Chondrocyte (in vitro differentiated cells): ENCODE measurements at regions not wholly inside any gene's neighbourhood (a gene's known extent, or its start where the extent isn't known, plus 50 kb on each side); places are given as distances from the start of the nearest gene placed in this dataset.

Experiments
- DNase-seq: peaks from one replicate; pipeline ENCODE4 v3.0.0; 2021; ENCODE audit warnings: mixed read lengths, low spot score
- H3K27ac Mint-ChIP-seq: one replicate; pipeline ENCODE4 v1.8.0; 2021; ENCODE audit warnings: mild to moderate bottlenecking, moderate library complexity, mixed read lengths; ENCODE audit not compliant: unreplicated experiment
- H3K27me3 Mint-ChIP-seq: 2 replicates; pipeline ENCODE4 v1.8.0; 2021; ENCODE audit warnings: low read depth, mixed read lengths
- H3K36me3 Mint-ChIP-seq: 2 replicates; pipeline ENCODE4 v1.8.0; 2021; ENCODE audit warnings: low read depth, mixed read lengths
- H3K4me1 Mint-ChIP-seq: 2 replicates; pipeline ENCODE4 v1.8.0; 2021; ENCODE audit warnings: low read depth, mild to moderate bottlenecking, mixed read lengths
- H3K4me3 Mint-ChIP-seq: one replicate; pipeline ENCODE4 v1.8.0; 2021; ENCODE audit warnings: mild to moderate bottlenecking, moderate library complexity, mixed read lengths; ENCODE audit not compliant: unreplicated experiment
- H3K9me3 Mint-ChIP-seq: 2 replicates; pipeline ENCODE4 v1.8.0; 2021; ENCODE audit warnings: low read depth, mixed read lengths
- TF ChIP-seq, protein P1 (sequence below): fragments of 200-600 bp; sonication (generic); IDR thresholded peaks from 2 replicates; pipeline ENCODE4 v1.5.0; 2021; ENCODE audit warnings: antibody characterized with exemption, mild to moderate bottlenecking, moderate library complexity

DNA sequence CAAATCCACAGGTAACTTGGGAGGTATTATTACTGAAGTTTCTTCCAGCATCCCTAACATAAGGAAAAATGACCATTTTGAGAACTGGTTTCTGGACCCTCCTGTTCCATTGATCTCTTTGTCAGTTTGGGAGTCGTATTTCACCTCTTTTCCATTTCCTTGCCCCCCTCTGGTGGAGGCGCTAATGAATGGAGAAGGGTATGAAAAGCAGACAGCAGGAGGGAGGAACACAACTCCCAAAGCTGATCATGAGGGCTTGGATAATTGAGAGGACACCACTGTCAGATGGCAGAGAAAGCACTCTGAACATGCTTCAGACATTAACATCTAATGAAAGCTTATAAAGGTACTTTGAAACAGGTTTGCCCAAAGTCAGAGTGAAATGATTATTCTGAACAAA, 56.6 kb upstream of the TLK1 start:
- Mint-ChIP-seq H3K4me3 (no peak overlapping the region), H3K9me3 (peaks cover 7% of the 10 kb centered on the region), H3K36me3 (peaks cover 2% of the 10 kb centered on the region), H3K27ac (no peak overlapping the region), H3K4me1 (no peaks in the 10 kb centered on the region), H3K27me3 (no peaks in the 10 kb centered on the region)
- TF ChIP-seq, protein P1, sequence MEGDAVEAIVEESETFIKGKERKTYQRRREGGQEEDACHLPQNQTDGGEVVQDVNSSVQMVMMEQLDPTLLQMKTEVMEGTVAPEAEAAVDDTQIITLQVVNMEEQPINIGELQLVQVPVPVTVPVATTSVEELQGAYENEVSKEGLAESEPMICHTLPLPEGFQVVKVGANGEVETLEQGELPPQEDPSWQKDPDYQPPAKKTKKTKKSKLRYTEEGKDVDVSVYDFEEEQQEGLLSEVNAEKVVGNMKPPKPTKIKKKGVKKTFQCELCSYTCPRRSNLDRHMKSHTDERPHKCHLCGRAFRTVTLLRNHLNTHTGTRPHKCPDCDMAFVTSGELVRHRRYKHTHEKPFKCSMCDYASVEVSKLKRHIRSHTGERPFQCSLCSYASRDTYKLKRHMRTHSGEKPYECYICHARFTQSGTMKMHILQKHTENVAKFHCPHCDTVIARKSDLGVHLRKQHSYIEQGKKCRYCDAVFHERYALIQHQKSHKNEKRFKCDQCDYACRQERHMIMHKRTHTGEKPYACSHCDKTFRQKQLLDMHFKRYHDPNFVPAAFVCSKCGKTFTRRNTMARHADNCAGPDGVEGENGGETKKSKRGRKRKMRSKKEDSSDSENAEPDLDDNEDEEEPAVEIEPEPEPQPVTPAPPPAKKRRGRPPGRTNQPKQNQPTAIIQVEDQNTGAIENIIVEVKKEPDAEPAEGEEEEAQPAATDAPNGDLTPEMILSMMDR: no peak
- no peak for DNase-seq

- Mint-ChIP-seq H3K4me3 (no peak overlapping the region), H3K4me1 (no peaks in the 10 kb centered on the region), H3K9me3 (peaks cover 7% of the 10 kb centered on the region), H3K36me3 (peaks cover 2% of the 10 kb centered on the region), H3K27ac (no peak overlapping the region), H3K27me3 (no peaks in the 10 kb centered on the region)
- TF ChIP-seq, protein P1: no peak
- DNase-seq: no peak
These were observed 55.9 kb upstream of the TLK1 start for GRCh38 chr2:171216631-171217030.

DNA sequence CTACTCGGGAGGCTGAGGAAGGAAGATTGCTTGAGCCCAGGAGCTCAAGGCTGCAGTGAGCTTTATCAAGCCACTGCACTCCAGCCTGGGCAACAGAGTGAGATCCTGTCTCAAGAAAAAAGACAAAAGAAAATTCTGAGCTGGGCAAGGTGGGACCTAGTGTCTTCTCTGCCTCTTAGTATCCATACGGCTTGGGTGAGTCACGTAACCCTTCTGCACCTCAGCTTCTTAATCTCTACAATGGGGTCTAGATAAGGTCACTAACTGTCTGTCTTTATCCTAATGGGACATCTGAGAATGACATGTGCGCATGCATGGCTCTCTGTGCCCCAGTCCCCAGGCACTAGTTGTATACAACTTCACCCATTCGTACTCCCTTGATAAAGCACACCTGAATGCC, 53.4 kb upstream of the TLK1 start:
- no peak overlapping the region for H3K27ac Mint-ChIP-seq

GRCh38 chr2:171210864-171211431, 50.3 kb upstream of the TLK1 start:
- H3K4me1 Mint-ChIP-seq: no peaks in the 10 kb centered on the region
- TF ChIP-seq, protein P1: no peak
- DNase-seq: no peak
- no peak overlapping the region for H3K4me3 Mint-ChIP-seq
- H3K9me3 Mint-ChIP-seq: peaks cover 2% of the 10 kb centered on the region
- peaks cover 2% of the 10 kb centered on the region for H3K27me3 Mint-ChIP-seq
- no peaks in the 10 kb centered on the region for H3K36me3 Mint-ChIP-seq
- no peak overlapping the region for H3K27ac Mint-ChIP-seq

More for the DNA sequence above, 53.4 kb upstream of the TLK1 start:
- Mint-ChIP-seq H3K27me3 (peaks cover 2% of the 10 kb centered on the region), H3K9me3 (peaks cover 4% of the 10 kb centered on the region), H3K36me3 (no peaks in the 10 kb centered on the region), H3K4me1 (no peaks in the 10 kb centered on the region), H3K4me3 (no peak overlapping the region)
- no peak for DNase-seq
- TF ChIP-seq, protein P1: no peak
